Activated CD8-positive, alpha-beta T cell treated with anti-CD3 and anti-CD28 coated beads, Interleukin-2, amount 10 ng/mL, durations not matched to agents 7 days and 5 days (primary cell): ENCODE measurements at regions not wholly inside any gene's neighbourhood (a gene's known extent, or its start where the extent isn't known, plus 50 kb on each side); places are given as distances from the start of the nearest gene placed in this dataset.
"Not testable (repeated sequence)": the region's sequence is repeated elsewhere in the genome, so short reads cannot be mapped to it uniquely, and the experiment has no call there.

ENCODE experiments used
- ATAC-seq: fragments of 150-1000 bp; cut with Tn5 transposase; one replicate; pipeline ENCODE4 v1.10.0; 2021; ENCODE audit warnings: moderate library complexity
- CTCF ChIA-PET: fragments of 350-600 bp; sonication (Branson Sonifier 250); formaldehyde crosslinking; loops from one replicate; lab custom pipeline; 2021; ENCODE audit warnings: antibody characterized with exemption; lab: Charles Lee
- POLR2A ChIA-PET: fragments of 350-600 bp; sonication (Branson Sonifier 250); formaldehyde crosslinking; loops from one replicate; lab custom pipeline; 2021; ENCODE audit warnings: antibody characterized with exemption; lab: Charles Lee
- DNase-seq: peaks from one replicate; pipeline ENCODE4 v3.0.0-alpha.2; 2020
- H3K27ac Mint-ChIP-seq: one replicate; pipeline ENCODE4 v1.8.0; 2021; ENCODE audit warnings: mild to moderate bottlenecking, mixed read lengths
- H3K27me3 Mint-ChIP-seq: one replicate; pipeline ENCODE4 v1.8.0; 2021; ENCODE audit warnings: low read depth, mixed read lengths
- H3K36me3 Mint-ChIP-seq: one replicate; pipeline ENCODE4 v1.8.0; 2021; ENCODE audit warnings: low read depth, mixed read lengths
- H3K4me1 Mint-ChIP-seq: one replicate; pipeline ENCODE4 v1.8.0; 2021; ENCODE audit warnings: low read depth, mixed read lengths
- H3K4me3 Mint-ChIP-seq: one replicate; pipeline ENCODE4 v1.8.0; 2021; ENCODE audit warnings: mild to moderate bottlenecking, mixed read lengths
- H3K9me3 Mint-ChIP-seq: one replicate; pipeline ENCODE4 v1.8.0; 2022; ENCODE audit warnings: mixed read lengths; ENCODE audit not compliant: insufficient read depth

DNA sequence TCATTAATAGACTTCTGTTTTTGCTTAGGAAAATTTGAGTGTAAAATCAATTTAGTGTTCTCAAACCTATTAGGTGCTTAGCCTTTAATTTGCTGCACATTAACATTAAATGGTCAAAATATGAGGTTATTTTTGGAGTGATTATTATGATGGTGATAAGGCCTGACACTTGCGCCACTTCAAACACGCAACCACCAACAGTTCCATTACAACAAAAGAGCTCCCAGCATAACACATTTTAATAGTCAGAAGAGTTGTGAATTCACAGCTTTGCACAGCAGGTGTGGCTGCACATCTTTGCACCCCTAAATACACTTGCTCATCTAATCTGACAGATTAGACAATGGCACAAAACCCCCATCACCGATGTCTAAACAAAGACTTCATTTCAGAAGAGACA lies 940.7 kb downstream of the NR2F1-AS1 start:
- ChIA-PET CTCF (no interaction called here), POLR2A (no interaction called here)
- no peaks in the 10 kb centered on the region for H3K27me3 Mint-ChIP-seq
- no peak overlapping the region for H3K27ac Mint-ChIP-seq
- H3K4me1 Mint-ChIP-seq = no peaks in the 10 kb centered on the region
- H3K4me3 Mint-ChIP-seq = no peak overlapping the region
- no peak for DNase-seq
- H3K36me3 Mint-ChIP-seq = no peaks in the 10 kb centered on the region
- H3K9me3 Mint-ChIP-seq = no peaks in the 10 kb centered on the region
- ATAC-seq = no peak

DNA sequence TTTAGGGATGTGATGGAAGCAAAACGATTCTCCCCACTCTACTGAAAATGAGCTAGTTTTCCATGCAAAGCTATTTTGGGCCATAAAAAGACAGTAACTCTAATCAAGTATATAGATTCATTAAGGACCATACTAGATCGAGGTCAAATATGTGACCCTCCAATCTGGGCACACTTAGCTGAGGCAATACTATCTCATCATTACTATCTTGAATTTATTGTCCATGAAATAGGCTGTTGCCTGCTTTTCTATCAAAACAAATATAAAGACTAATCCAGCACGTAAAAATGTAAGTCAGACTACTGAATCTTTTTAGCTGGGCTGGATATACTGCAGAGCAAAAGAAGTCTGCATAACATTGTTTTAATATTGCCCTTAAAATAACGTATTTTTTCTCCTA lies 943.1 kb downstream of the NR2F1-AS1 start:
- CTCF ChIA-PET = no interaction called here
- ATAC-seq = no peak

DNA sequence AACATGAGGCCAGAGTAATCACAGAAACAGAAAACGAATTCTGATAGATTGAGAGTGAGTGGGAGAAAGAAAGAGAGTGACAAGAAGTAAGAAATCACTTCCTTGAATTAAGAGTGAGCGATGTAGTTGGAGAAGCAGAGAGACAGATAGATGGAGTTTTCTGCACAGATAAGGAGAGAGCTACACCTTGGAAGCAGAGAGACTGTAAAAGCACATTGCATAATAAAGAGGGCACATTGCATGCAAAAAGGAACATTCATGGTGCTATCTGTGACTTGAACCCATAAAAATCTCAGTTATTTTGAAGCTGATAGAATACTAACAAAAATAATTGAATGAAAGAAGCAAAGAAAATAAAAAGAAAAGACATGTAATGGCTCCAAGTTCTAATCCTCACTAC lies 943.8 kb downstream of the NR2F1-AS1 start:
- ChIA-PET CTCF (no interaction called here), POLR2A (no interaction called here)
- Mint-ChIP-seq H3K27me3 (no peaks in the 10 kb centered on the region), H3K9me3 (no peaks in the 10 kb centered on the region), H3K4me3 (no peak overlapping the region), H3K4me1 (no peaks in the 10 kb centered on the region), H3K27ac (no peak overlapping the region), H3K36me3 (no peaks in the 10 kb centered on the region)
- DNase-seq = no peak
- no peak for ATAC-seq

More for the DNA sequence above, 943.1 kb downstream of the NR2F1-AS1 start:
- Mint-ChIP-seq H3K4me1 (no peaks in the 10 kb centered on the region), H3K36me3 (no peaks in the 10 kb centered on the region), H3K27ac (no peak overlapping the region), H3K9me3 (no peaks in the 10 kb centered on the region), H3K4me3 (no peak overlapping the region), H3K27me3 (no peaks in the 10 kb centered on the region)
- DNase-seq = no peak
- POLR2A ChIA-PET = no interaction called here

DNA sequence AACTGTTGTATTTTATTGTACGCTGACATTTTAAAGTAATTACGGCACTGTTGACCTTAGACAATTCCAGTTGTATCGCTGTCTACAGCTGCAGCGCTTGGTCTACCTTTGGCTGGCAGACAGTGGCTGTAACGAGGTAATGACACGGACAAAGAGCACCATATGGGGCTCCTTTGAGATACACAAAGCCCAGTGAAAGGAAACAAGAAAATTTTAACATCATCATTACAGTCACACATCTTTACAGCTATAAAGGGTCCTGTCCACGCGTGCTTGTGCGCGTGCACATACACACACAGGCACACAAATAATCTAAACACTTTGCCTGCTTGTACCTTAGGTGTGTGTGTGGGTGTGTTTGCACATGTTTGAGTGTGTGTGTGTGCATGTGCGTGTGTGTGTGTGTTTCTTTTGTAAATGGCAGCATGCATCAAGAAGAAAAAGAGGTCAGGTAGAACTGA lies 946.0 kb downstream of the NR2F1-AS1 start:
- ATAC-seq (no peak), DNase-seq (no peak)
- ChIA-PET CTCF (no interaction called here), POLR2A (no interaction called here)
- Mint-ChIP-seq H3K36me3 (no peaks in the 10 kb centered on the region), H3K27ac (no peak overlapping the region), H3K27me3 (no peaks in the 10 kb centered on the region), H3K9me3 (no peaks in the 10 kb centered on the region), H3K4me1 (no peaks in the 10 kb centered on the region), H3K4me3 (no peak overlapping the region)

DNA sequence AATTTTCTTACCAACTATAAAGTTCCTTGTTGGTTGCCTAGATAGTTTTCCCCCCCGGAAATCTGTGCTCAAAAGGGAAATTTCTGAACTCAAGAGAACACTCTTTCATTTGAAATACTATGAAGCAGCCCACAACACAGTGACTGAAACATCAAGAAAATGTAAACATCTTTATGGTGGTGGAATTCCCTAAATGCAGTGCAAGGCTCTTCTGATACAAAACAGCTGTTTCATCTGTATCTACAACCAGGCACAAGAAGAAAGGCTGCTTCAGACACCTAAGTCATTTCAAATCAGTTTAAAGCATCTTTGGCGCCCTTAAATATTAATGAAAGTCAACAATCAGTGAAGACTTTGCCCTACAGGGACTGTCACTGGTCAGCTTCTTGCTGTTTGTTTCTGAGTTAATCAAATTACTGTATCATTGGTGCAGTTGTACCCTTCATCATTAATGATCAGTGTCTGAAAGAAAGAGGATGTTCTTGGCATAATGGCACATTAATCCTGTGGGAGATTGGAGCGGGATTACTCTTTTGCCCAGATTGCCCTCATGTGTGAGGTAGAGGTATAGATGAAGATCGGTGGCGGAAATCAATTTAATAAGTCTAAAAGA lies 947.0 kb downstream of the NR2F1-AS1 start:
- Mint-ChIP-seq H3K36me3 (no peaks in the 10 kb centered on the region), H3K9me3 (no peaks in the 10 kb centered on the region), H3K27me3 (no peaks in the 10 kb centered on the region), H3K4me3 (no peak overlapping the region), H3K4me1 (no peaks in the 10 kb centered on the region), H3K27ac (no peak overlapping the region)
- ATAC-seq (no peak), DNase-seq (no peak)
- POLR2A ChIA-PET = no interaction called here
- CTCF ChIA-PET = no interaction called here

DNA sequence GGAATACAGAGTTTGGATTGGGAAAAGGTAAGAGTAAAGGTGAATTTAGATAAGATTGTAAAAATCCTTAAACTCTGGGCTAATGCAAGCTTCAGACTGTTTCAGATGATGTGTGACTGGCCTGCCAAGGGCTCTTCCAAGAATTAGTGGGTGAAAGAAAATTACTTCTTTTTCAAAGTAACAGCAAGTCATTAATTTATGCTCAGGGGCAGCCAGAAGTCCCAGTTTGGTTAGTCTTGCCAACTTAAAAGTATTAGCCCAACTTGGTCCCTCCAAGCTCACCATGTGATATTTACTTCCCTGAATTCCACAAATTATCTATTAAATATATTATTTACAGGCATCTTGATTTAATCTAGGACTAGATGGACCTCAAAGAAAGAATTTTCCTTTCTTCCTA lies 947.8 kb downstream of the NR2F1-AS1 start:
- ChIA-PET CTCF (no interaction called here), POLR2A (no interaction called here)
- H3K27me3 Mint-ChIP-seq = no peaks in the 10 kb centered on the region
- no peak overlapping the region for H3K4me3 Mint-ChIP-seq
- no peak for ATAC-seq
- peaks cover 4% of the 10 kb centered on the region for H3K9me3 Mint-ChIP-seq
- H3K36me3 Mint-ChIP-seq = no peaks in the 10 kb centered on the region
- DNase-seq = no peak
- no peaks in the 10 kb centered on the region for H3K4me1 Mint-ChIP-seq
- no peak overlapping the region for H3K27ac Mint-ChIP-seq

DNA sequence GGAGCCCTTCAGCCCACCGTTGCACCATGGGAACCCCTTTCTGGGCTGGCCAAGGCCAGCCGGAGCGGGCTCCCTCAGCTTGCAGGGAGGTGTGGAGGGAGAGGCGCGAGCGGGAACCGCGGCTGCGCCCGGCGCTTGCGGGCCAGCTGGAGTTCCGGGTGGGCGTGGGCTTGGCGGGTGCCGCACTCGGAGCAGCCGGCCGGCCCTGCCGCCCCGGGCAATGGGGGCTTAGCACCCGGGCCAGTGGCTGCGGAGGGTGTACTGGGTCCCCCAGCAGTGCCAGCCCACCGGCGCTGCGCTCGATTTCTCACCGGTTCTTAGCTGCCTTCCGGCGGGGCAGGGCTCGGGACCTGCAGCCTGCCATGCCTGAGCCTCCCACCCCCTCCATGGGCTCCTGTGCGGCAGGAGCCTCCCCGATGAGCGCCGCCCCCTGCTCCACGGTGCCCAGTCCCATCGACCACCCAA lies 949.8 kb downstream of the NR2F1-AS1 start:
- DNase-seq, H3K36me3 Mint-ChIP-seq, H3K27me3 Mint-ChIP-seq, H3K4me1 Mint-ChIP-seq, H3K4me3 Mint-ChIP-seq, H3K27ac Mint-ChIP-seq, H3K9me3 Mint-ChIP-seq, POLR2A ChIA-PET, CTCF ChIA-PET, ATAC-seq: not testable (repeated sequence)

DNA sequence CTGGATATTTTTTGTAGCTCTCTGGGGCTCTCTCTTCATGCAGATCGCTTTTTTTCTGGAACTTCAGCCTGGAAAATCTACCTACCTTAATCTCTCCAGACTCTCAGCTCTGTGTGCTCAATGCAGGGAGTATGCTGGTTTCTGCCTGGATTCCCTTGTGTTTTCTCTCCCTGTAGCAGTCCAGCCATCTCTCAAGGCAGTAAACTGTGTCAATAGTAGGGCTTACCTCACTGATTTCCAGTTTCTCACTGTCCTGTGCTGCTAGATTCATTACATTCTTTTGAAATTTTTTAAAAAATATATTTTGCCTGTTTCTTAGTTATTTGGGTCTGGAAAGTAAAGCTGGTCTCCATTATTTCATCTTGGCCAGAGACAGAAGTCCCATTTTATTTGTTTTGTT lies 951.4 kb downstream of the NR2F1-AS1 start:
- H3K27ac Mint-ChIP-seq = no peak overlapping the region
- DNase-seq (no peak), ATAC-seq (no peak)
- CTCF ChIA-PET = no interaction called here
- no peaks in the 10 kb centered on the region for H3K4me1 Mint-ChIP-seq
- H3K4me3 Mint-ChIP-seq = no peak overlapping the region
- POLR2A ChIA-PET = no interaction called here
- H3K27me3 Mint-ChIP-seq = no peaks in the 10 kb centered on the region
- H3K36me3 Mint-ChIP-seq = no peaks in the 10 kb centered on the region
- peaks cover 4% of the 10 kb centered on the region for H3K9me3 Mint-ChIP-seq

DNA sequence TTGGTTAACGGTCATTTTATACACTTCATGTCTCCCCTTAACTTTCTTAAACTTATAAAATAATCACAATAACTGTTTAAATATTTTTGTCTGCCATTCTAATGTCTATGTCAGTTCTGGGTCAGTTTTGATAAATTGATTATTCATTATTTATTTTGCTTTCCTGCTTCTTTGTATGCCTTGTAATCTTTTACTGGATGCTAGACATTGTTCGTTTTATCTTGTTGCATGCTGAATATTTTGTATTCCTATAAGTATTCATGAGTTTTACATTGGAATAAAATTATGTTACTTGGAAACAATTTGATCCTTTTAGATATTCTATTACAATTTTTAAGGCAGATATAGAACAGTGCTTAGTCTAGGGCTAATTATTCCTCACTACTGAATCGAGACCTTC lies 952.0 kb downstream of the NR2F1-AS1 start:
- POLR2A ChIA-PET = no interaction called here
- Mint-ChIP-seq H3K4me3 (no peak overlapping the region), H3K9me3 (peaks cover 4% of the 10 kb centered on the region), H3K4me1 (no peaks in the 10 kb centered on the region), H3K36me3 (no peaks in the 10 kb centered on the region), H3K27ac (no peak overlapping the region), H3K27me3 (no peaks in the 10 kb centered on the region)
- ATAC-seq (no peak), DNase-seq (no peak)
- CTCF ChIA-PET = no interaction called here

DNA sequence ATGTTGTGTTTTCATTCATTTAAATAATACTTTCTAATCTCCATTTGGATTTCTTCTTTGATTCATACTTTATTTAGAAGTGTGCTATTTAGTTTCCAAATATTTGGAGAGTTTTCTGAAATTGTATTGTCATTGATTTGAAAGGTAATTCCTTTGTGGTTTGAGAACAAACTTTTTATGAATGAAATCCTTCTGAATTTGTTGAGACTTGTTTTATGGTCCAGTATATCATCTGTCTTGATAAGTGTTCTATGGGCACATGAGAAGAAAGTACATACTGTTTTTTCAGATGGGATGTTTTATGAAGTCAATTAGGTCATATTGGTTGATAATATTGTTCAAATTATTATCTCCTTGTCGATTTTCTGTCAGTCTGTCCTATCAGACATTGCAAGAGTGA lies 953.8 kb downstream of the NR2F1-AS1 start:
- no peak for ATAC-seq
- ChIA-PET CTCF (no interaction called here), POLR2A (no interaction called here)
- Mint-ChIP-seq H3K9me3 (peaks cover 4% of the 10 kb centered on the region), H3K4me3 (no peak overlapping the region), H3K36me3 (no peaks in the 10 kb centered on the region), H3K27me3 (no peaks in the 10 kb centered on the region), H3K27ac (no peak overlapping the region), H3K4me1 (no peaks in the 10 kb centered on the region)
- DNase-seq = no peak

DNA sequence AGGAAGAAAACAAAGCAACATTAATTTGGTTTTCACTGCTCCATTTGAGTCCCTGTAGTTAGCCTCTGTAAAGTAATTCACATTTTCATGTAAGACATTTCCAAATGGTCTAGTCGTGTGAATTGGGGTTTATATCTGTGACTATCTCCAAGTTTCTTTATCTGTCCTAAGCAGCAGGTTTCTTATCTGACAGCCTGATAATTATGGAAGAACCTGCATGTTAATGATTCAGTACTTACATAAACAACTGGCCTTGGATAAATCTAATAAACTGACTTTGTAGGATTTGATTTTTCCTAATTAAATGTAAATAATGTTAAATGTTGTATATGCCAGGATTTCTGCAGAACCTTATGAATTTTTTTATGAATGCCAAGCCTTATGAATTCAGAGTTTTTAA lies 964.9 kb downstream of the NR2F1-AS1 start:
- no peaks in the 10 kb centered on the region for H3K4me1 Mint-ChIP-seq
- CTCF ChIA-PET = no interaction called here

DNA sequence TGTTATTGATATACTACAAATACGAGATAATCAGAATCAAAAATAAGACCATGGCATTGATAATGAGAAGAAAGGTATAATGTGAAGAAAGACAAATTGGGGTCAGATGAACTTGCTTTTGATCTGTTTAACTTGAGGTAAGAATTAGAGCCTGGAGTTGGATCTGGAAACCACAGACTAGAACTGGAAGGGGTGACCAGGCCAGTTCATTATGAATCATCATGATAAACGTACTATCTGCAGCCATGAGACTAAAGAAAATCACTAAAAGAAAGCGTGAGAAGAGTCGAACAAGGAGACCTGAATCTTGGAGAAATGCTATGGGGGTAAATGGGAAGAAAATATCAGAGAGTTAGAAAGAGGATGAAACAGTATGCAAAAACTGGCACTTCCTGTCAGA lies 967.5 kb downstream of the NR2F1-AS1 start:
- Mint-ChIP-seq H3K4me3 (no peak overlapping the region), H3K27me3 (no peaks in the 10 kb centered on the region), H3K9me3 (no peaks in the 10 kb centered on the region), H3K4me1 (no peaks in the 10 kb centered on the region), H3K27ac (no peak overlapping the region), H3K36me3 (no peaks in the 10 kb centered on the region)
- ATAC-seq (no peak), DNase-seq (no peak)
- CTCF ChIA-PET = no interaction called here
- POLR2A ChIA-PET = no interaction called here

More for the DNA sequence above, 964.9 kb downstream of the NR2F1-AS1 start:
- Mint-ChIP-seq H3K36me3 (no peaks in the 10 kb centered on the region), H3K4me3 (no peak overlapping the region), H3K9me3 (no peaks in the 10 kb centered on the region), H3K27ac (no peak overlapping the region), H3K27me3 (no peaks in the 10 kb centered on the region)
- POLR2A ChIA-PET = no interaction called here
- ATAC-seq (no peak), DNase-seq (no peak)

DNA sequence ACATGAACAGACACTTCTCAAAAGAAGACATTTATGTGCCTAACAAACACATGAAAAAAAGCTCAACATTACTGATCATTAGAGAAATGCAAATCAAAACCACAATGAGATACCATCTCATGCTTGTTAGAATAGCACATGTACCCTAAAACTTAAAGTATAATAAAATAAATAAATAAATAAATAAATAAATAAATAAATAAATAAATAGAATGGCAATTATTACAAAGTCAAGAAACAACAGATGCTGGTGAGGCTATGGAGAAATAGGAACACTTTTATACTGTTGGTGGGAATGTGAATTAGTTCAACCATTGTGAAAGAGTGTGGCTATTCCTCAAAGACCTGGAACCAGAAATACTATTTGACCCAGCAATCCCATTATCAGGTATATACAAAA lies 970.6 kb downstream of the NR2F1-AS1 start:
- ATAC-seq, CTCF ChIA-PET, H3K27ac Mint-ChIP-seq, H3K27me3 Mint-ChIP-seq, DNase-seq, H3K4me1 Mint-ChIP-seq, POLR2A ChIA-PET, H3K4me3 Mint-ChIP-seq, H3K36me3 Mint-ChIP-seq, H3K9me3 Mint-ChIP-seq: not testable (repeated sequence)
